ENCODE measurements at regions not wholly inside any gene's neighbourhood (a gene's known extent, or its start where the extent isn't known, plus 50 kb on each side); places are given as distances from the start of the nearest gene placed in this dataset.

GRCh38 chr5:52334367-52334766 is 453.3 kb upstream of the ITGA1 start:
- Histone ChIP-seq H3K36me3 (ENCODE audit: insufficient read depth, low read length) (no peaks in the 10 kb centered on the region), H3K4me3 (ENCODE audit: low read depth in 1 of 2, low read length in 2 of 2) (no peak overlapping the region), H3K27ac (ENCODE audit: low read depth, low read length) (no peak overlapping the region), H3K4me1 (ENCODE audit: insufficient read depth, low read length) (no peaks in the 10 kb centered on the region), H3K27me3 (ENCODE audit: control insufficient read depth in 1 of 2, insufficient read depth in 2 of 2, low read length in 2 of 2) (no peaks in the 10 kb centered on the region), H3K9me3 (ENCODE audit: low read length) (no peaks in the 10 kb centered on the region), H3K9ac (ENCODE audit: low read length) (no peak overlapping the region)

- Histone ChIP-seq H3K4me3 (ENCODE audit: low read depth in 1 of 2, low read length in 2 of 2) (no peak overlapping the region), H3K27me3 (ENCODE audit: control insufficient read depth in 1 of 2, insufficient read depth in 2 of 2, low read length in 2 of 2) (no peaks in the 10 kb centered on the region), H3K9me3 (ENCODE audit: low read length) (no peaks in the 10 kb centered on the region), H3K27ac (ENCODE audit: low read depth, low read length) (no peak overlapping the region), H3K36me3 (ENCODE audit: insufficient read depth, low read length) (no peaks in the 10 kb centered on the region), H3K9ac (ENCODE audit: low read length) (no peak overlapping the region), H3K4me1 (ENCODE audit: insufficient read depth, low read length) (no peaks in the 10 kb centered on the region)
Measured at GRCh38 chr5:52339285-52339684, 448.4 kb upstream of the ITGA1 start.

- no peaks in the 10 kb centered on the region for H3K27me3 ChIP-seq (ENCODE audit: control insufficient read depth in 1 of 2, insufficient read depth in 2 of 2, low read length in 2 of 2)
- H3K9ac ChIP-seq (ENCODE audit: low read length) = no peak overlapping the region
- no peak overlapping the region for H3K4me3 ChIP-seq (ENCODE audit: low read depth in 1 of 2, low read length in 2 of 2)
- H3K36me3 ChIP-seq (ENCODE audit: insufficient read depth, low read length) = no peaks in the 10 kb centered on the region
- H3K4me1 ChIP-seq (ENCODE audit: insufficient read depth, low read length) = no peaks in the 10 kb centered on the region
- no peak overlapping the region for H3K27ac ChIP-seq (ENCODE audit: low read depth, low read length)
- H3K9me3 ChIP-seq (ENCODE audit: low read length) = no peaks in the 10 kb centered on the region
Measured at GRCh38 chr5:52342361-52342760, 445.4 kb upstream of the ITGA1 start.

DNA sequence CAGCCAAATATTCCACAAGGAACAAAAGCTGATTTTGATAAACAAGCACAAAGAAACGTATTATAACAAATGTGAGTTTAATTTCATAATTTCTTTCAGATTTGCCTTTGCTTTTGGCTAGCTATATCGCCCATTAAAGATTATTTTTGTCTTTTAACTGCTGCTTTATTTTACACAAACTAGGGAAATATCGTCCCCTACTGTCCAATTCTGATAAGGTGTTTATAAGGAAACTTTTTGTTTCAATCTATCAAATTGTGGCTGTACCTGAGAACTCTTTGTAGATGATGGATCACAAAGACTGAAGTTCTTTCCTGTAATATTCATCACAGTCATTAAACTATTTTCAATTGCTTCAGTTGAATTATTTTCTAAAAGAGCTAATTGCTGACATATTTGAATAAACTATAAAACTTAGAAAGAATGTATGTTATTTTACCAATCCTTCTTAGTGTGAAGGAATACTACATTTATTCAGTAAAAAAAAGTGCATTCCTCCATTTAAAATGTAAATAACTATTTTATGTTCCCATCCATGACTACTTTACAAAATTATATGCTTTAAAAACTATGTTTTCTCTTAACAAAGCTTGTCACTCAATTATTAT is 431.3 kb upstream of the ITGA1 start:
- no peak overlapping the region for H3K27ac ChIP-seq (ENCODE audit: low read depth, low read length)
- no peak overlapping the region for H3K9ac ChIP-seq (ENCODE audit: low read length)
- no peaks in the 10 kb centered on the region for H3K36me3 ChIP-seq (ENCODE audit: insufficient read depth, low read length)
- H3K9me3 ChIP-seq (ENCODE audit: low read length) = no peaks in the 10 kb centered on the region
- no peaks in the 10 kb centered on the region for H3K27me3 ChIP-seq (ENCODE audit: control insufficient read depth in 1 of 2, insufficient read depth in 2 of 2, low read length in 2 of 2)
- no peak overlapping the region for H3K4me3 ChIP-seq (ENCODE audit: low read depth in 1 of 2, low read length in 2 of 2)
- H3K4me1 ChIP-seq (ENCODE audit: insufficient read depth, low read length) = no peaks in the 10 kb centered on the region

GRCh38 chr5:52359261-52359660 is 428.5 kb upstream of the ITGA1 start:
- Histone ChIP-seq H3K27me3 (ENCODE audit: control insufficient read depth in 1 of 2, insufficient read depth in 2 of 2, low read length in 2 of 2) (no peaks in the 10 kb centered on the region), H3K36me3 (ENCODE audit: insufficient read depth, low read length) (no peaks in the 10 kb centered on the region), H3K9me3 (ENCODE audit: low read length) (no peaks in the 10 kb centered on the region), H3K27ac (ENCODE audit: low read depth, low read length) (no peak overlapping the region), H3K9ac (ENCODE audit: low read length) (no peak overlapping the region), H3K4me3 (ENCODE audit: low read depth in 1 of 2, low read length in 2 of 2) (no peak overlapping the region), H3K4me1 (ENCODE audit: insufficient read depth, low read length) (no peaks in the 10 kb centered on the region)

- Histone ChIP-seq H3K27ac (ENCODE audit: low read depth, low read length) (no peak overlapping the region), H3K36me3 (ENCODE audit: insufficient read depth, low read length) (no peaks in the 10 kb centered on the region), H3K4me1 (ENCODE audit: insufficient read depth, low read length) (no peaks in the 10 kb centered on the region), H3K9me3 (ENCODE audit: low read length) (no peaks in the 10 kb centered on the region), H3K4me3 (ENCODE audit: low read depth in 1 of 2, low read length in 2 of 2) (no peak overlapping the region), H3K27me3 (ENCODE audit: control insufficient read depth in 1 of 2, insufficient read depth in 2 of 2, low read length in 2 of 2) (no peaks in the 10 kb centered on the region), H3K9ac (ENCODE audit: low read length) (no peak overlapping the region)
Measured at GRCh38 chr5:52360985-52361384, 426.7 kb upstream of the ITGA1 start.

GRCh38 chr5:52374286-52374685 is 413.4 kb upstream of the ITGA1 start:
- Histone ChIP-seq H3K9ac (ENCODE audit: low read length) (no peak overlapping the region), H3K9me3 (ENCODE audit: low read length) (no peaks in the 10 kb centered on the region), H3K4me1 (ENCODE audit: insufficient read depth, low read length) (no peaks in the 10 kb centered on the region), H3K4me3 (ENCODE audit: low read depth in 1 of 2, low read length in 2 of 2) (no peak overlapping the region), H3K27ac (ENCODE audit: low read depth, low read length) (no peak overlapping the region), H3K27me3 (ENCODE audit: control insufficient read depth in 1 of 2, insufficient read depth in 2 of 2, low read length in 2 of 2) (no peaks in the 10 kb centered on the region), H3K36me3 (ENCODE audit: insufficient read depth, low read length) (no peaks in the 10 kb centered on the region)

DNA sequence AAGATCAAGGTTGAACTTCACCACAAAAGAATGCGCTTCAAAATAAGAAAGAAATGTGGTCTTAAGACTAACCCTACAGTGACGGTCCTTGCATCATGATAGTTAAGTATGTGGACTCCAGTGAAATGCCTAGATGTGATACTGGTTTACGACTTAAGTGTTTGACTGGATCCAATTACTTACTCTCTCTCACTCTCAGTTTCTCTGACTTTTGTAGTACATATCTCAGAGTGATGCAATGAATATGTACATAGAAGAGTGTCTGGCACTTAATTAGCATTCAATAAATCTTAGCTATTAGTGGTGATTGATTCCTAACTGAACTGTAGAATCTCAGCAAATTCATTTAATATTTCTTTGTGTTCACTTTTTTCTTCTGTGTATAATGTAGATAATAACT is 411.7 kb upstream of the ITGA1 start:
- no peak overlapping the region for H3K9ac ChIP-seq (ENCODE audit: low read length)
- no peaks in the 10 kb centered on the region for H3K4me1 ChIP-seq (ENCODE audit: insufficient read depth, low read length)
- H3K4me3 ChIP-seq (ENCODE audit: low read depth in 1 of 2, low read length in 2 of 2) = no peak overlapping the region
- H3K27ac ChIP-seq (ENCODE audit: low read depth, low read length) = no peak overlapping the region
- H3K27me3 ChIP-seq (ENCODE audit: control insufficient read depth in 1 of 2, insufficient read depth in 2 of 2, low read length in 2 of 2) = no peaks in the 10 kb centered on the region
- H3K9me3 ChIP-seq (ENCODE audit: low read length) = no peaks in the 10 kb centered on the region
- no peaks in the 10 kb centered on the region for H3K36me3 ChIP-seq (ENCODE audit: insufficient read depth, low read length)

GRCh38 chr5:52376592-52376991 is 411.1 kb upstream of the ITGA1 start:
- no peak overlapping the region for H3K4me3 ChIP-seq (ENCODE audit: low read depth in 1 of 2, low read length in 2 of 2)
- no peaks in the 10 kb centered on the region for H3K27me3 ChIP-seq (ENCODE audit: control insufficient read depth in 1 of 2, insufficient read depth in 2 of 2, low read length in 2 of 2)
- no peaks in the 10 kb centered on the region for H3K9me3 ChIP-seq (ENCODE audit: low read length)
- no peaks in the 10 kb centered on the region for H3K4me1 ChIP-seq (ENCODE audit: insufficient read depth, low read length)
- no peaks in the 10 kb centered on the region for H3K36me3 ChIP-seq (ENCODE audit: insufficient read depth, low read length)
- no peak overlapping the region for H3K27ac ChIP-seq (ENCODE audit: low read depth, low read length)
- H3K9ac ChIP-seq (ENCODE audit: low read length) = no peak overlapping the region

- Histone ChIP-seq H3K9ac (ENCODE audit: low read length) (no peak overlapping the region), H3K27ac (ENCODE audit: low read depth, low read length) (no peak overlapping the region), H3K4me1 (ENCODE audit: insufficient read depth, low read length) (no peaks in the 10 kb centered on the region), H3K27me3 (ENCODE audit: control insufficient read depth in 1 of 2, insufficient read depth in 2 of 2, low read length in 2 of 2) (no peaks in the 10 kb centered on the region), H3K9me3 (ENCODE audit: low read length) (no peaks in the 10 kb centered on the region), H3K36me3 (ENCODE audit: insufficient read depth, low read length) (no peaks in the 10 kb centered on the region), H3K4me3 (ENCODE audit: low read depth in 1 of 2, low read length in 2 of 2) (no peak overlapping the region)
Measured at GRCh38 chr5:52378237-52378636, 409.5 kb upstream of the ITGA1 start.

DNA sequence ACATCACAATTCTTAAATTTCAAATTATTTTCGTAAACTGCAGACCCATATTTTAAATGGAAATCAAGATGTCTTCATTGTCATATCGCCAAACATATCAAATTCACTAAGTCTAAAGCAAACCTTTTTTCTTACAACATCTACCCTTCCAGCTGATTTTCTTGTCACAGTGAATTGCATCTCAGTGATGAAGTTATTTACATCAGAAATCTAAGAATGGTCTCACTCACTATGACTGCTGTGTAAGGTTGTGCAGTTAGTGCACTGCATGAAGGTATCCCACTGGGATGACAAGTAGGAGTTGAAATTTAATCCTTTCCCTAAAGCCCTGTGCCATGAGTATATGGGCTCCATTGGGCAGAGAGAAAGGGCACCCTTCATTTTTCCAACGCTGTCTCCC is 399.4 kb upstream of the ITGA1 start:
- H3K36me3 ChIP-seq (ENCODE audit: insufficient read depth, low read length) = no peaks in the 10 kb centered on the region

GRCh38 chr5:52392321-52392720 is 395.4 kb upstream of the ITGA1 start:
- Histone ChIP-seq H3K36me3 (ENCODE audit: insufficient read depth, low read length) (no peaks in the 10 kb centered on the region), H3K27ac (ENCODE audit: low read depth, low read length) (no peak overlapping the region), H3K4me3 (ENCODE audit: low read depth in 1 of 2, low read length in 2 of 2) (no peak overlapping the region), H3K27me3 (ENCODE audit: control insufficient read depth in 1 of 2, insufficient read depth in 2 of 2, low read length in 2 of 2) (no peaks in the 10 kb centered on the region), H3K9me3 (ENCODE audit: low read length) (no peaks in the 10 kb centered on the region), H3K9ac (ENCODE audit: low read length) (no peak overlapping the region), H3K4me1 (ENCODE audit: insufficient read depth, low read length) (no peaks in the 10 kb centered on the region)

More for the DNA sequence above, 399.4 kb upstream of the ITGA1 start:
- Histone ChIP-seq H3K9ac (ENCODE audit: low read length) (no peak overlapping the region), H3K9me3 (ENCODE audit: low read length) (no peaks in the 10 kb centered on the region), H3K4me1 (ENCODE audit: insufficient read depth, low read length) (no peaks in the 10 kb centered on the region), H3K27ac (ENCODE audit: low read depth, low read length) (no peak overlapping the region), H3K27me3 (ENCODE audit: control insufficient read depth in 1 of 2, insufficient read depth in 2 of 2, low read length in 2 of 2) (no peaks in the 10 kb centered on the region), H3K4me3 (ENCODE audit: low read depth in 1 of 2, low read length in 2 of 2) (no peak overlapping the region)
